LNCAP (cell line): ENCODE measurements at regions not wholly inside any gene's neighbourhood (a gene's known extent, or its start where the extent isn't known, plus 50 kb on each side); places are given as distances from the start of the nearest gene placed in this dataset.

Source experiments
- CTCF ChIP-seq: fragments of 450-650 bp; IDR thresholded peaks from 2 replicates; pipeline ENCODE4 v1.5.1; 2017; ENCODE audit warnings: mild to moderate bottlenecking

GRCh38 chr3:31288641-31289100, 244.1 kb upstream of the STT3B start:
- TF ChIP-seq CTCF = no peak

- no peak for TF ChIP-seq CTCF
These were observed 243.1 kb upstream of the STT3B start for GRCh38 chr3:31289584-31289983.

GRCh38 chr3:31290046-31290445, 242.7 kb upstream of the STT3B start:
- no peak for TF ChIP-seq CTCF

GRCh38 chr3:31291818-31292217, 240.9 kb upstream of the STT3B start:
- TF ChIP-seq CTCF = no peak

- TF ChIP-seq CTCF = no peak
These were observed 238.1 kb upstream of the STT3B start for GRCh38 chr3:31294430-31295149.

- TF ChIP-seq CTCF = no peak
These were observed 237.5 kb upstream of the STT3B start for GRCh38 chr3:31295150-31295765.

- no peak for TF ChIP-seq CTCF
These were observed 234.9 kb upstream of the STT3B start for GRCh38 chr3:31297726-31298298.
